ENCODE measurements at regions not wholly inside any gene's neighbourhood (a gene's known extent, or its start where the extent isn't known, plus 50 kb on each side); places are given as distances from the start of the nearest gene placed in this dataset.

DNA sequence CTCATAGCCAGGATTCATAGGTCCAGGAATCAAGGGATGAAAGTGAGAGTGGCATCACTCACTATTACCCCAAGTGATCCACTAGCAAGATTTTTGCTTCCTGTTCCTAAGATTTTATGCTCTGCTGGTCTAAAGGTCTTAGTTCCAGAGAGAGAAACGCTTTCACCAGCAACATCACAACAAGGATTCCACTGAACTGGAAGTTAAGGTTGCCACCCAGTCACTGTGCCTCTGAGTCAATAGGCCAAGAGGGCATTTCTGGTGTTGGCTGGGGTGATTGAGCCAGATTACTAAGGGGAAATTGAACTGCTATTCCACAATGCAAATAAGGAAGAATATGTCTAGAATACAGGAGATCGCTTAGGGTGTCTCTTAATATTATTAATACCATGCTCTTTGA is 142.5 kb upstream of the ARID2 start:
- DNase-seq (ENCODE audit: low read depth) = no peak

DNA sequence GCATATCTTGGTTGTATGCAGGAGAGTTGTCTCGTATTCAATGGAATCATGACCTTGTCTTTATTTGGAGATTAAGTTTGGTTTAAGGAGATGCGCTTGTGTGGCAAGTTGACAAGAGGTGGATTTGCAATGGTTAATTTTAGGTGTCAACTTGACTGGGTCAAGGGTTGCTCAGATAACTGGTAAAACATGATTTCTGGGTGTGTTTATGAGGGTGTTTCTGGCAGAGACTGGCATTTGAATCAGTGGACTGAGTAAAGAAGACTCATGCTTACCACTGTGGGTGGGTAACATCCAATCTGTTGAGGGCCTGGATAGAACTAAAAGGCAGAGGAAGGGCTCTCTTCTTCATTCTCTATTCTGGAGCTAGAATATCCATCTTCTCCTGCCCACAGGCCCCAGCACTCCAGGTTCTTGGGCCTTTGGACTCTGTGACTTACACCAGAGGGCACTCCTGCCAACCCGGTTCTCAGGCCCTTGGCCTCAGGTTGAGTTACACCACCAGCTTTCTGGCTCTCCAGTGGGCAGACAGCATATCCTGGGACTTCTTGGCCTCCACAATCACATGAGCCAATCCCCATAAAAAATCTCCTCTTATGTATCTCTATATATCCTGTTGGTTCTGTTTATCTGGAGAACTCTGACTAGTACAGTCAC is 141.5 kb upstream of the ARID2 start:
- DNase-seq (ENCODE audit: low read depth) = no peak

DNA sequence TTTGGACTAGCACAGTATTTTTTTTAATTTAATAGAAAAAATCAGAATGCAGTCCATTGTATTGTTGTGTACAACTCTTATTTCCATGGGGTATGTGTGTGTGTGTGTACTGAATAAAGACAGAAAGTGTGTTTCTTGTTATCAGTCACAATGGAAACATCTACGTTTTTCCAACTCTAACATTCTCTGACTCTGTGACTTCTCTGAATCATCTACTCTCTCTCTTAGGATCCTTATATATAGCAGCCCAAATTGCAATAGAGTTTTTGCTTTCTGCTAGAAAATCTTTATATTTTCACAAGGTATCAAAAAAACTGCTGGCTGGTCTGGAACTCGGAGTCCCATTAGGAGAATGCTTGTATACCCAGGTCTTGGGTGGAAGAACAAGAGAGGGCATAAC is 138.9 kb upstream of the ARID2 start:
- DNase-seq (ENCODE audit: low read depth) = no peak

DNA sequence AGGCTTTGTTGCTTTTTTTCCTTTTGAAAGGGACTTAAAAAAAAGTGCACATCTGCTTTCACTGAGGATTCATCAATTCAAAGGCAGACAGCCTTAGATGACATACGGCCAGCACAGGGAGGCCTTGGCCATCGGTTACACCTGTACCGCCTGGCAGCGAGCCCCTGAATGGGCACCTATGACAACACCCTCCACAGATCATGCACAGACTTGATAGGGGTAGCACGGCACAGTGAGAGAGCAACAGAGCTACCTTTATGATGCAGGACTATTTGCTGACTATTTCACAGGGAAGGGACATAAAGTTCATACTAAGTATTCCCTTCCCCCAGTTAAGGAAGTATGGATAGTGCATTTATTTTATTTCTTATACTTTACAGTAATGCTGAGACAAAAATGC is 137.9 kb upstream of the ARID2 start:
- DNase-seq (ENCODE audit: low read depth) = no peak

DNA sequence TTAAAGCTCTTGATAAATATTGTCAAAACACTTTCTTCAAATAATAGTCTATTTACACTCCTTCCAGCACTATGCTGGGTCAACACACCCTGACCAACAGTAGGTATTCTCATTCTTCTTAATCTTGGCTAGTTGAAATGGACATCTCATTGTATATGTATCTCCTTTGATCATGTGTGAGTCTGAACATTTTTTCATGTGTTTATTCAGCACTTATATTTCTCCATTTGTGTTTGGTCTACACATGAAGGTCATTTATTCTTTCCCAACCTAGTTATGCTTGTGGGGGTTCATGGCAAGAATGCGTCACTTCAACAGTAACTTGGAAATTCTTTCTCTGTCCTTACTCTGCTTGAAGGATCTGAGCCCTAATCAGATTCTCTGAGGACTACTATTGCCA is 133.1 kb upstream of the ARID2 start:
- no peak for DNase-seq (ENCODE audit: low read depth)

DNA sequence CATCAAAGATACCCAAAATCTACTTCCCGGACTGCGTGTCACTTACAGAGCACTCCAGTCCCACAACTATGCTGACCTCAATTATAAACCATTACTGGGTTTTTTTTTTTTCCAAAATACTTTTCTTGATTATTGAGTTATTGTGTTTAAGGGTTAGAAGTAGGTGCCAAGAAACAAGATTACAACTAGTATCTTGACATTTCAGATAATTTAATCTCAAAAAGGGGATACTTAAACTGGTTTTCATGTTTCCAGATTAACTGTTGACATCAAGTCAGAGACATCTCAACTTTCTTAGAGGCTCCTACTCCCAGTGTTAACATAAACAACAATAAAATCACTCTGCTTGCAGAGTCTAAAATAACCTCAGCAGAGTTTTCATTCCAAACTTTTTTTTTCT is 131.2 kb upstream of the ARID2 start:
- DNase-seq (ENCODE audit: low read depth) = no peak

DNA sequence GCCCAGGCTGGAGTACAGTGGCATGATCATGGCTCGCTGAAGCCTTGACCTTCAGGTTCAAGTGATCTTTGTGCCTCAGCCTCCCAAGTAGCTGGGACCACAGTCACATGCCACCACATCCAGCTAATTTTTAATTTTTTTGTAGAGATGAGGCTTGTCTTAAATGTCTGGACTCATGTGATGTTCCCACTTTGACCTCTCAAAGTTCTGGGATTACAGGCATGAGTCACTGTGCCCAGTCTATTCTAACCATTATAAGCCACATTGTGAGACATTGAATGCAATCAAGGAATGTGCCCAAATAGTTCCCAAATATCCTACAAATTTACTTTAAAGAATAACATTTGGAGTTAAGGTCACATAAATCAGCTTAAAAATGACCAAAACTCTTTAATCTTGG is 130.7 kb upstream of the ARID2 start:
- no peak for DNase-seq (ENCODE audit: low read depth)

DNA sequence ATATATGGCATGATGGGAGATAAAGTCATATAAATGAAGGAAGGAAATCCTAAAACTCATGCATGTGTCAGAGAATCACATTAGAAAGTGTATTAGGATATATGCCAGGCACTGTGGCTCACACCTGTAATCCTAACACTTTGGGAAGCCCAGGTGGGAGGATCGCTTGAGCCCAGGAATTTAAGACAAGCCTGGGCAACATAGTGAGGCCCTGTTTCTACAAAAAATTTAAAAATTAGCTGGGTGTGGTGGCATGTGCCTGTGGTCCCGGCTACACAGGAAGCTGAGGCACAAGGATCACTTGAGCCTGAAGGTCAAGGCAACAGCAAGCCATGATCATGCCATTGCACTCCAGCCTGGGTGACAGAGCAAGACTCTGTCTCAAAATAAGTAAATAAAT is 130.3 kb upstream of the ARID2 start:
- DNase-seq (ENCODE audit: low read depth) = no peak

DNA sequence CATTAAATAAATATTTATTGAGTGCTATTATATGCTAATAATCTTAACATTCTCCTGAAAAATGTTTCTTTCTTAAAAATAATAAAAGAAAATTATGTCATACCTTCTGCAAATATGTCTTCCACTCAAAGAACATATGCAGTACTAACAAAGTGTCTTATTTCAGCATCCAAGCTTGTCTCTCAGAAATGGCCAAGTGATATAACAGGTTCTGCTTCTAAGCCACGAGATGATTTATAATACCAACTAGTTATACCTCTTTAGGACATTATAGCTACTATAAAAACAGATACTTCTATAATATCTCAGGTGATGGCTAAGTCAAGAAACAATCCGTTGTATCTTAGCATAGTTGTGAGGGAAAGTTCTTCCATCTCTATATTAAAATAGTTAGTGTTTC is 128.1 kb upstream of the ARID2 start:
- no peak for DNase-seq (ENCODE audit: low read depth)

DNA sequence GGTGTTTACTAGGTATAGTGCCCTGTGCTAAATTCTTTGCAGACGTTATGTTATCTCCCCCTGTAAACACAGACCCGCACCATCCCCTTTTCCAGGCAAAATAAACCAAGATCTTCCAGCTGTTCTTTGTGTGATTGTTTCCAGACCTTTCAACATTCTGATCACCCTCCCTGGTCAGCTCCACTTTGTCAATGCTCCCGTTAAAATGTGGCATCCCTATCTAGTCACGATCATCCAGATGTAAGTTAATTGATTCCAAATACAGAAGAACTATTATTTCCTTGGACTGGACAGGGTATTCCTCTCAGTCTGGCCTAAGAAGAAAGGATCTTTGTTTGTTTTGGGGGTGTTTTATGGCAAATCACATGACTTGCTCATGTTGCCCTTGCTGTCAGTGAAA is 127.6 kb upstream of the ARID2 start:
- no peak for DNase-seq (ENCODE audit: low read depth)

DNA sequence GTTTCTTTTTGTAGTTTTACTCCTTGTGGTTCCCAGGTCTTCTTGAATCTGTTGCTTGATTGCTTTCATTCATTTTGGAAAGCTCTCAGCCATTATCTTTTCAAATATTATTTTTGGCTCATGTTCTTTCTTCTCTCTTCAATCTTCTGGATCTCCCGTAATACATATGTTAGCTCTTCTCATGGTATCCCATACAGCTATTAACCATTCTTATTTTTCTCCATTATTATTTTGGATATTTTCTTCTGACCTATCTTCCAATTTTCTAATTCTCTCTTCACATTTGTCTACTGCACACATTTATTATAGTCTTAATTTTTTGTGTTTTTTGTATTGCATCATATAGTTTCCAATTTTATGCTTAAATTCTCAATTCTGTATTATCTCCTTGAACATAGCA is 123.9 kb upstream of the ARID2 start:
- no peak for DNase-seq (ENCODE audit: low read depth)

DNA sequence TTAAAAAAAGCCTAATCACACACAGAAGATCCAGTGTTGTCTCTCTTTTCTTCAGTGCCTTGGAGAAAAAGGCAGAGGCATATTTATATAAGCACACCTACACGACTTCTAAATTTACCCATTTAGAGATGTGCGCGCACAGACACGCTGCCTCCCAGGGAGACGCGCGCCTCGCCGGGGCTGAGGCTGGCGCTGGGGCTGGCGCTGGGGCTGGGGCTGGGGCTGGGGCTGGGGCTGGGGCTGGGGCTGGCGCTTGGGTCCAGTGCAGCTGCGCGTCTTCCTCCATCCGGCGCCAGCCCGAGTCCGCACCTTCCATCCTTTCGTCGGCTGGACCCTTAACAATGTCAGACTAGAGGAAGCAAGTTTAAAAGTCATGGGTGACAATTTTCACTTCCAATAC is 118.4 kb upstream of the ARID2 start:
- DNase-seq (ENCODE audit: low read depth) = no peak

DNA sequence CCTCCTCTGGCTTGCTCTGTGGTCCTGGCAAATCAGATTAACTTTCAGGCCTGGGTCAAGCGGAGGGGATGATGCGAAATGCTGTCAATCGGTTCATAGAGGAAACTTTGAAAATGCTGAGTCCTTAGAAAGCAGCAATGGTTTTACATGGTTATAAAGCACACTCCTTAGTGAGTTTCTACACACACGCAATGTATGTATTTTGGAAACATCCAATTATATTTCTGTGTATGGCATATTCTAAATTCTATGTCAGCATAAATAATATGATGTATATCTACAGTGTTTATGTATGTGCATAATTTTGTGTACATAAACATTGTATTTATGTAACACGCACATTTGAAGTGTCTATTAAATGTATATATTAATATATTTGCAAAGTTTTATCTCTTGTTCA is 118.0 kb upstream of the ARID2 start:
- no peak for DNase-seq (ENCODE audit: low read depth)

DNA sequence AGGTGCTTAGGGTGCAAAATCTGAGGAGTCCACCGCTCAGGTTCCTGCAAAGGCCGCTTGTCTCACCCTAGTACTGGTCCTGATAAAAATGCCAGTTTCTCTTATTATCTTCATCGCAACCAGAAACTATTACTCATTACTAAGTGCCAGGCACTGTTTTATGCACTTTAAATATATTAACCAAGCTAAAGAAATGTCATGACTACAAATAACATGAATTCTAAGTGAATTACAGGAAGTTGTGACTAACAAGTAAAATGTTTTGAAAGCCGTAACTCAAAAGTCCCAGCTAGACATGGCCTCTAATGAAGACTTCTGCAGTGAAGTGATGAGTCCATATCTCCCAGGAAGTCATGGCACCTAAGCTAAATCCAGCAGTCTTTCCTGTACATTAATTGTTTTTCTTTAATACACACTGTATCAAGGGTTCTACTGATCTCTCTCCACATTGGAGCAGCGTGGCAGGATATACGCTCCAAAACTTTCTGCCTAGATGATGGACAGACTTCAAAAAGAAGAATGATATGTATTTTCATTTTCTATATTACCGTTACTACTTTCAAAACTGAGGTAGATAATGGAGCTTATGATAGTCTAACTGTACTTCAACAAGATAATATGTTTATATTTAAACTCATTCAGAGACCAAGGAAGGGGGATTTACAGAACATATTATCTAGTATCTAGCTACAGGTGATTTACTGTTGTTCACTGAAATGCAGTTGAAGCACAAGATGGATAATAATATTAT is 117.3 kb upstream of the ARID2 start:
- DNase-seq (ENCODE audit: low read depth) = no peak

DNA sequence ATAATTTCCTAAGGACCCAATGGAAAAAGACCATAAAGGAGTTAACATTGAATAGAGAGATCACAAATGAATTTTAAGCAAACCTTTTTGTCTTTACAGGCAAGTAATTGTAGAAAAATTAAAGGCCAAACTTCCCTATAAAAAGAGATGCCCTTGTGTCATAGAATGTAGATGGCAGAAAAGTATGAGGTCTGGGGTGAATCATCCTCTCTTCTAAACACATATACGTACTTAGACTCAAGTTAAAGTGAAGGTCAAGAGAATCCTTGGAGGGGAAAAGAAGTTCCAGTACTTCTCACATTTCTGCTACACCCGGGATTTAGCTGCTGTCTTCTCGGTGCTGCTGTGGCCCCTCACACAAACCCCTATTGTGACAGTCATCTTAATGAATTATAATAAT is 116.2 kb upstream of the ARID2 start:
- DNase-seq (ENCODE audit: low read depth) = no peak

DNA sequence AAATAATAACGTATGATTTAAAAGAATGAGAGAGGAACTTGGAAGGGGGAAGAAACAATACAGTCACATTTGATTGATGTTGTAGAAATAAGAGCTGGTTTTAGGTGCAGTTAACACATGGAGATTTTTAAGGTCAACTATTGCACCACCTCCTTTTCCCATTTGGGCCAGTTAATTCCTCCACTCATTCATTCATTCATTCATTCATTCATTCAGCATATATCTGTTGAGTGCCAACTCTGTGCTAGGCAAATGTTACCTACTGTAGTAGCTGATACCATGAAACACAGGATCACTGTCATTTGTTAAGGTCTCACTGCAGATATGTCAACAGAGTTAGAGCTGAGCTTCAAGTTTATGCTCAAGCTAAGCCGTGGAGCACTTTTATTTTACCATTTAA is 115.7 kb upstream of the ARID2 start:
- no peak for DNase-seq (ENCODE audit: low read depth)

DNA sequence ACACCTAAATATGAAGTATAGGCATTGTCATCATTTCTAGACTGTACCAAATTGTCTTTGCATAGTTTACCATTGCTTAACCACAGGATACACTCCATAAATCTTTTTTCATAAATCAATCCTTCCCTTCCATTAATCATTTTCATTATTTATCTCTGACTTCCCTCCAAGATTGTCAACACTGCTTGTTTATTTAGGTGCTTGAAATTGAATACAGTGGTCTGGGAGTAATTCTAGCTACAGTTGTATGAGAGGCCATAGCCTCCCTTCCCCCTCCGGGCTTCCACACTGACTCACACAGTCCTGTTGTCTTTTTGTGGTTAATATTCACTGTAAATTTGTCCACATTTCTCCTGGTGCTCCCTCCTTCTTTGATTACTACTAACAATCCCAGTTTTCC is 114.2 kb upstream of the ARID2 start:
- DNase-seq (ENCODE audit: low read depth) = no peak

DNA sequence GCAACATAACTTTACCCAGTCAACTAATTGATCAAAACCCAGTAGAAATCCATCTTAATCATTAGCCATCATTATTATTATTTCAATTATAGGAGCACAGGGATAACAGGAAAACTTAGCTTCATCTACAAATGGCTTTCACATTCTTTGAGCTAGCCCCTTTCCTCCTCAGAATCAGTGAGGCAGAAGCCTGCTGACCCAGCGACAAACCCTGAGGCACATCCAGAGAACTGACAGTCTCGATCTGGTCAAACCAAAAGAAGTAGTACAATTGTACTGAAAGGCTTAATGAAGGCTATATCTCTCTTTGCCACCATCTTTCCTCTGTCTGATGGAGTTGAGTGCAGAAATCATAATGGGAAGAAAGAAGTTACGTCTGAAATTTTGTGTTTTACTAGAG is 109.8 kb upstream of the ARID2 start:
- DNase-seq (ENCODE audit: low read depth) = no peak

DNA sequence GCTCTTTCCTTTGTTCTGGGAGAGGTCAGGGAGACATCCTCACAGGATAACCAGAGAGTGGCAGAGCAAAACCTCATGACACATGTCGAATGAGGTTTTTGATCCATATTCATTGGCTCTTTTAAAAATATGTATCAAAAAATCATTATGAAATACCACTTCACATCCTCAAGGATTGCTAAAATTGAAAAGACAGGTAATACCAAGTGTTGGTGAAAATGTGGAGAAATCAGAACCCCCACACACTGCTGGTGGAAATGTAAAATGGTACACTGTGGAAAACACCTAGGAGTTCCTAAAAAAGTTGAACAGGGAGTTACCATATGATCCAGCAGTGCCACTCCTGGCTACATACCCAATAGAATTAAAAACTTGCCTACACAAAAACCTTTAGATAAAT is 107.8 kb upstream of the ARID2 start:
- DNase-seq (ENCODE audit: low read depth) = no peak

DNA sequence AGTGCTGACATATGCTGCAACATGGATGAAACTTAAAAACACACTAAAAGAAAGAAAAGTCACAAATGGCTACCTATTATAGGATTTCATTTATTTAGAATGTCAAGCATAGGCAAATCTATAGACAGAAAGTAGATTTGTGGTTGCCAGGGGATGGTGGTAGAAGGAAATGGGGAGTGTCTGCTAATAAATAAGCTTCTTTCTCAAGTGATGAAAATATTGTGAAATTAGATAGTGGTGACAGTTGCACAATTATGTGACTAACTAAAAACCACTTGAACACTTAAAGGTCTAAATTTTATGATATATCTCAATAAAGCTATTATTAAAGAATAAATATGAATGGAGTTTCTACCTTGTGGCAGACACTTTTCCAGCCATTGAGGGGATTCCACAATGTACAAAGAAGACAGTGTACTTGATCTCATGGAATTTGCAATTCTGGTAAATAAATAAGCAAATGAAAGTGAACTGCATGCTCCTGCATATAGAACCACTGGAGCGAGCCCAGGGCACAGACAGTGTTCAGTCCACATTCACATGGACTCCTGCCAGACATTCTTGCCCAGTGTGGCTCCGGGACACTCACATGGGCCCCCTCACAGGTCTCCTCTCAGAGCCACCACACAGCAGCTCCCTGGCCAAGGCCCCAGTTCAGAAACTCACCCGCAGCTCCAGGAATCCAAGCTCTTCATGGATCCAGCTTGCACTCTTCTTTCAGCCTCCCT is 107.1 kb upstream of the ARID2 start:
- no peak for DNase-seq (ENCODE audit: low read depth)

DNA sequence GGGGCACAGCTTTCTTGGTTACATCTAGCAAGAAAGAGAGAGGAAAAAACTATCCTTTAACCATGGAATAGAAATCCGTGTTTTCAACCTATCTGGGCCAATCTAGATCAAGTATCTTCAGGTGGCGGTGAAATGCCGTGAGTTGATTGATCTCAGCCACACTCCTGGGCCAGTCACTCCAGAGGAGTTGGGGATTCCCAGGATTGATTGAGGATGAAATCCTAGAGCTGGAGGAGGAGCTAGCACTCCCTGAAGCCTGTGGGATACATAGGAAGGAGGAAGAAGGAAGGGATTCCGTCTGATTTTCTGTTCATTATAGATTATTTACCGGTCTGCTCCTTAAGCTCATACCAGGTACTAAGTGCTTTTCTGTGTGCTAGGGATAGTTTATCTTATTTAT is 106.3 kb upstream of the ARID2 start:
- DNase-seq (ENCODE audit: low read depth) = no peak

DNA sequence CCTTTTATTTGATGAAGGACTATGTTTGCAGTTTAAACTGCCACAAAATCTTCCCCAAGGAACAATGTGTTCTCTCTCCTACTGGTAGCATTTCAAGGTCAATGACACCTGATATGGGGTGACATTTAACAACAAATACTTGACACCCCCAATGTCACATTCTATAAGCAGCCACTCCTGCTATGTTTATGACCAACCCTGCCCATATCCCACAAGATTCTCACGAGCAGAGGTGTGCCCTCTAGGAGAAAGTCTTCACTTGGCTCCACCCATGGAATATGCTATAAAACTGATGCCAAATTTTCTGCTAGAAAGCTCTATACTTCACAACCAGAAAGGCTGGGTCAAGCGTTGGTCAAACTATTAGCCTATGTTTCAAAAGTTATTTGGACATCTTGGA is 105.6 kb upstream of the ARID2 start:
- DNase-seq (ENCODE audit: low read depth) = no peak

DNA sequence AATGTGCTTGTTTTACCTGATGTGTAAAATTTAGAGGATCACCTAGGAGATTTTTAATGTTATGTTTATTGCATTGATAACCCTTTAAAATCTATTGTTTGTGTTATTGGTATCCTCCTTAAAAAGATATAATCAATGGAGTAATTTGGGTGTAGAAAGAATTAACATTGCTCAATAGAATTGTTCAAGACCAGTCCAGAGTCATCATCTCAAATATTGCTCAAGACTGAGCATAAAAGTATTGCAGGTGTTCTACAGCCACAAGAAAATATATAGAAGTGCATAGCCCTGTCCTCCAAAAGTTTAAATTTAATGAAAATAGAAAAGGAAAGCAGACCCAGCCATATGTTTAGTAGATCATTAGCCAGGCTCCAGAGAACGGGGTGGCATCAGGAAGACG is 102.5 kb upstream of the ARID2 start:
- no peak for DNase-seq (ENCODE audit: low read depth)
